ENCODE measurements at regions not wholly inside any gene's neighbourhood (a gene's known extent, or its start where the extent isn't known, plus 50 kb on each side); places are given as distances from the start of the nearest gene placed in this dataset.

- no peak for TF ChIP-seq CTCF (IDR thresholded peaks at IDR 0.05)
- no peak for TF ChIP-seq POLR2AphosphoS5 (IDR thresholded peaks at IDR 0.05)
These were observed 187.9 kb upstream of the MALRD1 start for GRCh38 chr10:18860631-18861240.
